Kidney capillary endothelial cell (primary cell): ENCODE measurements at regions not wholly inside any gene's neighbourhood (a gene's known extent, or its start where the extent isn't known, plus 50 kb on each side); places are given as distances from the start of the nearest gene placed in this dataset.

Experiments
- DNase-seq: peaks from one replicate; pipeline ENCODE4 v3.0.0-alpha.2; 2018; ENCODE audit warnings: low spot score

DNA sequence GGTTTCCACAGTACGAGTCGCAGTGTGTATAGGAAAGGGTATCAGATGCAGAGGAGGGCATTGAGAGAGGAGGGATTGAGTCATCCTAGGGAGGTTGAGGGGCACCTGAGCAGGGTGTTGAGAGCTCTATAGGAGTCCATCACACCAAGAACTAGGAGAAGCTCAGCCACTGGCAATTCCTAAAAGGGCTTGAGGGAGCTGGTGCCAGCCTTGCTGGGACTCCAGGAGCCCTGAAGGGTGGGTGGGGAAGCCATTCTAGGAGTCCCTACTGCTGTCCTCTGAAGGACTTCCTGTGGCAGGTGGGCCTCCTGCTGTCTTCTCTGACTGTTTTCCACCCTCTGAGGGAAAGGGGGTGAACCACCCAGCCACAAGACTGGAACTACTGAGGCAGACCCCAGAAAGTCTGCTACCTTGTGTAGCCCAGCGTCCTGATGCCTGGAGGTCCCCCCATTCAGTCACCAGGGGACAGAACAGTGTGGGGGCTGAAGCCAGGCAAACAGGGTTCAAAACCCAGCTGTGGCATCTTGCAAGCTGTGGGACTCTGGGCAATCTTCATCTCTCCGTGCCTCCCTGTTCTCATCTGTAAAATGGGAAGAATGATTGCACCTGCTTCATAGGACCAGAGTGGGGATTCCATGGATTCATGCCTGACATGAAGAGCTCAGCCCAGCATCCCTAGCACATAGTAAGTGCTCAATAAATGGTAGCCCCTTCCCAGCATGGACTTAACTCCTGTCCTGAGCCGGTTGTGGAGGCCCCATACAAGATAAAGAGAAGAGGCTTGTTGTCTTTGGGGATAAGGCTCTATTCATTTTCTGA is 149.5 kb downstream of the C9orf50 start:
- DNase-seq, result no peak

DNA sequence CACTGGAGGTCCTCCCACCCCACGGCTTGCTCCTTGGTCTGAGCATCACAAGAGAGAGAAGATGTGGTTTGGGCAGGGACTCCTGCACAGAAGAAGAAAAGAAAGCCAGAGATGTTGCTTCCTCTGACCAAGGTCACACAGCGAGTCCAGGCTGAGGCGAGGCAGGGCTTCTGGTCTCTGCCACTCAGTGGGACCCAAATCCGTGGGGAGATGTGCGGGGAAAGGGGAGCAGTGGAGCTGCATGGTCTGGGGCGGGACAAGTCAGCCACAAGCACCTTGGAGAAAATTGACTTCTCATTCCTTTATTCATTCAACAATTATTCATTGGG is 150.9 kb downstream of the C9orf50 start:
- no peak for DNase-seq

DNA sequence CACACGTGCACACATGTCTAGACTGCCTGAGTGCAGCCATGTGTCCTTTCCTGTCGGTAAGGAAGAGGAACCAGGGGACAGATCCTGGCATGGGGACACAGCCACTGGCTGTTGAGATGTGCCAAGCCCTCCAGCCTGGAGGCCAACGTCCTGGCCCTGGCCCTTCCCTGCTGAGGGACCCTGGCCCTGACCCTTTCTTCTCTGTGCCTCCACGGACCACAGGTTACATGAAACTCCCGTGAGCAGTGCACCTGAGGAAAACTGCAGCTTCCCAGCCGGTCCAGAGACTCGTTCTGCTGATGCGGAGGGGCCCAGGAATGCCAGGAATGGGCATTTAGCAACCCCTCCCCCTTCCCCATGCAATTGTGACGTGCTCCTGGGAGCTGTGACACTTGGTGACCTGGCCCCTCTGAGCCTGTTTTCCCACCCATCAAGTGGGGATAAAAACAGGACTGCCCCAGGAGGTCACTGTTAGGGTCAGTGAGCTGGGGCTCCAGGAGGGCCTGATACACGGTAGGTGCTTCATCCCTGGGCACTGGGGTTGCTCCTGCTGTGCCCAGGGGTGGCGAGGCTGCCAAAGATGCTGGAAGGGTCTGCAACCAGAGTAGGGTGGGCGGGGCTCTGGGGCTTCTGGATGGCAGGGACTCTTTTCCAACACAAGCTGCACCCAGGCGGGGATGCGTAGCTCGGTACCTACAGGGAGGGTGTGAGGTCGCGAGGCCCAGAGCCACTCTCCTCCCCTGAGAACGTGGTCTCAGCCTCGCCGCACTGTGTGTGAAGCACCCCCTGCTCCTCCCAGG is 151.5 kb downstream of the C9orf50 start:
- DNase-seq, result no peak

DNA sequence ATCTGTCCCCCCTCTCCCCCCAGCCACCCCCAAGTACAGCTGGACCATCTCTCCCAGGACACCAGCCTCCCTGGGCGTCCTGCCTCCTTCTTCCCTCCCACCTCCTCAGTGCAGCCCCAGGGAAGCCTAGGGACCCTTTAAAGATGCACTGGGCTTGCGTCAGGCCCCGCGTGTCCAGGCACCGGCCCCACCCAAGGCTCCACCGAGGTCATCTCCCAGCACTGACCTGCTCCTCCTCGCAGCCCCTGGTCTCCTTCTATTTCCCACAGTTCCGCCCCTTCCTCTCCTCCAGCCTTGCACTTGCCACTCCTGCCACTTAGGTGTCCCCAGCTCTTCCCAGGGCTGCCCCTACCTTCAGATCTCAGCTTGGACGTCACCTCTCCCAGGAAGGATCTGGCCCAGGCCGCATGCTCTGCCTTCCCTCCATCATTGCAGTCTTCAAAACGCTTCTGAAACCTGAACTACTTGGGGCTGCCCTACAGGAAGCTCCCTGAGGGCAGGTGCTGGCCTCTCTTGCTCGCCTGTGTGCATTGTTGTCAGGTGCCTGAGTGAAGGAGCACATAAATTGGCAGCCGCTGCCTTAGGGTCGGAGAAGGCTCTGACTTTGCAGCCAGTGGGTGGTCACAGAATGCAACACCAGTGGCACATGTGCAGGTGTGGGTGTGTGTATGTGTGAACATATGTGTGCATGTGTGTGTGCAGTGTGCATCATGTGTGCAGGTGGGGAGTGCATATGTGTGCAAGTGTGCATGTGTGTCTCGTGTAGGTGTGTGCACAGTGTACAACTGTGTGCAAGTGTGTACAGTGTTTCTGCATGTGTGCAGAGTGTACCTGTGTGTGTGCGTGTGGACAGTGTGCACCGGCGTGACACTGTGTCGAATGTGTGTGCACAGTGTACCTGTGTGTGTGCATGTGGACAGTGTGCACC is 152.9 kb downstream of the C9orf50 start:
- DNase-seq, result no peak

DNA sequence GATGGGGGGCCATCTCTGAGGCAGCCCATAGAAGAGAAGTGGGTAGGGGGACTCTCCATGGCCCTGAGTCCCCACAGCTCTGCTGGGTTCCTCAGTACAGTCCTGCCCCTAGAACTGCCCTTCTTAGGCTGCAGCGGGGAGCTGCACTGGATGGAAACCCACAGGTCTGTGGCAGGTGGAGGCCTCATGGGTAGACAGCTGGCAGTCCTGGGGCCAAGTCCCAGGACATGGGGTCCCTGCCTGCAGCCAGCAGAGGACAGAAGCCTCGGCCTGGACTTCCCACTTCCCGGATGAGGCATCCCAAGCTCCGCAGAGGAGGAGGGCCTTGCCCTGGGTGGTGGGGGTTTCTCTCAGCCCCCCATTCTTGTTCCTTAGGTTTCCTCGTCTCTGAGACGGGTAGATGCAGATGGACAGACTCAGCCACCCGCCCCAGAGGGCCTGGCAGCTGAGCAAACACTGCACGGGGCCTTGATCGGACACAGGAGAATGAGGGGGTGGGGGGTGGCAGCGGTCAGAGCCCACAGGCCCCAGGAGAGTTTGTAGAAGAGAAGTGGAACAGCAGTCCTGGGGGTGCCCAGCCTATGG is 153.8 kb downstream of the C9orf50 start:
- no peak for DNase-seq

DNA sequence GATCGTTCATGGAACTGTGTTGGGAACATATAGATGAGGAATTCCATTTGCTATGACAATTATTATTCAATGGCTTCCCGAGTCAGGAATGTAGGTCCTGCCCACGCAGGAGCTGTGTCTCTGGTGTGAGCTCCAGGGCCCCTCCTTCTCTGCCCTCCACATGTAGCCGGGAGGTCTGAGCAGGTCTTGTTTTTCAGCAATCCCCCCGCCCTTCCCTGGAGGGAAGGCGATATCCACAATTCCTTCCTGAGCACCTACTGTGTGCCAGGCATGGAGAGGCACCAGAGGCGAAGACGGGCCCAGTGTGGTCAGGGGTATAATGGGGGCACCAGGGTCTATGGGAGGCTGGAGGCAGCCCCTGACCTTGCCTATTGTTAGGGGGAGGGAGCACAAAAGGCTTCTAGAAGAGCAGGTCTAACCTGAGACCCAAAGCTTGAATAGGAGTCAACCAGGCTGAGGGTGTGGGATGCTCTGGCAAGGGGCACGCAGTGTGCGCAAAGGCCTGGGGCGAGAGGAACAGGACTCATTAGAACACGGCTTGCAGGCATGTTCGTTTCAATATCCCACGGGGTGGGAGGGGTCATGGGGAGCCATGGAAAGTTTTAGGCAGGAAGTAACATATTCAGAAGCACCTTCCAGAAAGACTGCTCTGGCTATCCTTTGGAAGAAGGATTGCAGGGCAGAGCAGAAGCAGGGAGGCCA is 154.9 kb downstream of the C9orf50 start:
- no peak for DNase-seq

DNA sequence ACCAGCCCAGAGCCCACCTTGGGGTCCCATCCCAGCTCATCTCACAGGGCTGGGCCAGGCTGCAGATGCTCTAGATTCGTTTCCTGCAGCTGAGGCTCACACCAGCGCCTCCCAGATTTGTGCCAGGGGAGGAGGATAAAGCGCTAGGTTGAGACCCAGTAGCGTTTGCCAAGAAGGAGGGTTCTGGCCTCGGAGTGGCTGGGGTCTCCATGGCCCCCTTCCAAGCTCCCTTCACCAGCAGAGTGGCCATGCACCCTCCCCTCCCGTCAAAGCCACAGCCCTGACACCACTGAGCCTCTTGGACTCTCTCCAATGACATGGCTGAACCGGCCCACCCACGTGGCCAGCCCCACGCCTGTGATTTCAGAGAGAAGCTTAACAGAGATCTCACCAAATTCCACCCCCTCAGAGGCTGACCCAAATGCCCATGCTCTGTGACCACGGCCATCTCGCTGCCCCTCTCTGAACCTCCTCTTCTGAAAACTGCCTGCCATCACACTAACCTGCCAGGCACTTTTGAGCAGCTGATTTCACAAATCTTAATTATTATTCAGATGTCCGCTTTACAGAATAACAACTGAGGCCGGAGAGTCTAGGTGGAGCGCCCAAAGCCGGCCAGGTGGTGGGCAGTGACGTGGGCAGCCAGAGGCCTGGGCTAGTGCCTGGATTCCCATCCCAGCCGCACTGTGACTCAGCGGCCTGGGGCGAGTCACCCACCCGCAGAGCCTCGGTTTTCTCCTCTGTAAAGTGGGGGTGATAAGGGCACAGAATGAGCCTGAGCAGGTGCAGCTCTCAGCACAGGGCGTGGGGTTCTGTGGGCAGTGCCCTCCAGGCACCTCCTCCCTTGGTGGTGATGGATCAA is 155.7 kb downstream of the C9orf50 start:
- DNase-seq, result no peak

DNA sequence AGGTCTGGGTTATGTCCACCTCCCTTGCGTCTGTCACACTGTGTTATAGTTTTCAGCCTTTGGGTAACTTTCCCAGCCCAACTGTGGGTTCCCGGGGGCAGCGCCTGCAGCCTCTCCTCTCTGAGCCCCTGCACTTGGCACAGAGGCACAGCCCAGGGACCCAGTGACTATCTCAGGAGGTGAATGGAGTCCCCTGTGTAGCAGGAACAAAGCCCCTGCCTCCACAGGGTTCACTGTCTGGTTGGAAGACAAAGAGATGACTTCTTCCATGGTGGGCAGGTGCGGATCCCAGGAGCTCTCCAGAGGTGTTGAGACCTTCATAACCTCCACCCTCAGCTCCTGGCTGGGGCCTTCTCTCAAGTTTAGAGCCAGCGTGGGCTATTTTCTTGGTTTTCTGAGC is 156.9 kb downstream of the C9orf50 start:
- DNase-seq, result no peak

DNA sequence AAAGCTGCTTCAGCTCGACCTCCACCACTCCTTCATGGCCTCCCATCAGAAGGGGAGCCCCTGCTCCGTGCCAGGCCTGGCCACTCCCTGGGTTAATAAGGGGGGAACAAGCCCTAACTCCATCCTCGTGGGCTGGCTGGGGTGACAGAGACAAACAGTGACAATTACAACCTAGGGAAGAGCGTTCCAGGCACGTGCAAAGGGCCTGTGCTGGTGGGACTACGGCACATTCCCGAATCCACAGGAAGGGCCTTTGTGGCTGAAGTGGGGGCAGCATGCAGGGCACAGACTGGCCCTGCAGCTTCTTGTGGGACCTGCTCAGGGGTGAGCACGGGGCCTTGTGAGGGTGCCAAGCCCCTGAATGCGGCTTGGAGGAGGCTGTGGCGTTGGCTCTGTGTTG is 157.4 kb downstream of the C9orf50 start:
- DNase-seq, result no peak

DNA sequence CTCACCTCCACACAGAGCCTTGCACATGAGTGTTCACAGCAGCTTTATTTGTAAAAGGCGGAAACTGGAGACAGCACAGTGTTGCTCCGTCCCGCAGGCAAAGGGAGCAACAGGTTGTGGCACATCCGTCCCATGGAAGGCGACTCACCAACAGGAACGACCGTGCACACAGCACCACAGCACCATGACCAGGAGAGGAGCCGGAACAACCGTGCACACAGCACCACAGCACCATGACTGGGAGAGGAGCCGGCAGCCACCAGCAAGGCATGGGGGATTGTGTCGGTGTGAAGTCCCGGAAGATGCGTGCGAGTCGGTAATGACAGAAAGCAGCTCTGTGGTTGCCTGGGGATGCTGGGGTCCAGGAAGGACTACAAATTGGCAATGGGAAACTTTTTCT is 158.5 kb downstream of the C9orf50 start:
- no peak for DNase-seq

DNA sequence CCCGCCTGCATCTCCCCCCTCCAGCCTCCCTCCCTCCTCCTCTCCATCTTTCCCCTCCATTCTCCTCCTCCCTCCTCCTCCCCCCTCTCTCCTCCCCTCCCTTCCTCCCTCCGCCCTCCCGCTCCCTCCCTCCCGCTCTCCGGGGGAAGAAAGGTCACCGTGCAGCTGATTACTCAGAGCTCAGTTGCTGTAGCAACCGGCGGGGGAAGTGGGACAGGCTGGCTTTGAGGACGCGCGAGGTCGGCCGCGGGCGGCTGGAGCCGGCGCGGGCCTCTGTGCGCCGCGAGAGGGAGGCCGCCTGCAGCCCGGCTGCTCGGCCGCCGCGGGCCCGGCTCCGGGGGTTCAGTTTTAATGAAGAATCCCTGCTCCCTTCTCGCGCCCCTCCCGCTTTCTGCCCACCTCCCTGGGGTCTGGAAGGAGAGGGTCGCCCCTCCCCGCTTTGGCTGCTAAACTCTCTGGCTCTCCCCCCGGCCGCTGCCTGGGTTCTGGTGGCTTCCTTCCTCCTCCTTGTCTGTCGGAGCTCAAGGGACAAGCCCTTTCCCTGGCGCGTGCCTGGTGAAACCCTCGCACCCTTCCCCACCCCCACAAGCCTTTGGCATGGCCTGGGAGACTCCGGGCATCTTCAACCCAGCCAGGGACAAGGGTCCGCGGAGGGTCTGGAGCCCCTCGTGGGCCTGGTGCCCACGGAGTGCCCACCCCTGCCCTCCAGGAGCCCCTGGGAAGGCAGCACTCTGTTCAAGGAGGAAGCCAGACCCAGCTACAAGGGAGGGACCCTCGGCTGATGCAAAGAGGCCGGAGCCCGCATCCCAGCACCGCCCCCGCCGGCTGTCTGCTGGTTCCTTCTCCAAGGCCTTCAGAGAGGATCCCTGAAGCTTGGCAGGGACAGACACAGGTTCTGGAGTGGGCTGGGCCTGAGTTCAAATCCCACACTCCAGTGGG is 160.3 kb downstream of the C9orf50 start:
- peak; percentile 86 for DNase-seq

DNA sequence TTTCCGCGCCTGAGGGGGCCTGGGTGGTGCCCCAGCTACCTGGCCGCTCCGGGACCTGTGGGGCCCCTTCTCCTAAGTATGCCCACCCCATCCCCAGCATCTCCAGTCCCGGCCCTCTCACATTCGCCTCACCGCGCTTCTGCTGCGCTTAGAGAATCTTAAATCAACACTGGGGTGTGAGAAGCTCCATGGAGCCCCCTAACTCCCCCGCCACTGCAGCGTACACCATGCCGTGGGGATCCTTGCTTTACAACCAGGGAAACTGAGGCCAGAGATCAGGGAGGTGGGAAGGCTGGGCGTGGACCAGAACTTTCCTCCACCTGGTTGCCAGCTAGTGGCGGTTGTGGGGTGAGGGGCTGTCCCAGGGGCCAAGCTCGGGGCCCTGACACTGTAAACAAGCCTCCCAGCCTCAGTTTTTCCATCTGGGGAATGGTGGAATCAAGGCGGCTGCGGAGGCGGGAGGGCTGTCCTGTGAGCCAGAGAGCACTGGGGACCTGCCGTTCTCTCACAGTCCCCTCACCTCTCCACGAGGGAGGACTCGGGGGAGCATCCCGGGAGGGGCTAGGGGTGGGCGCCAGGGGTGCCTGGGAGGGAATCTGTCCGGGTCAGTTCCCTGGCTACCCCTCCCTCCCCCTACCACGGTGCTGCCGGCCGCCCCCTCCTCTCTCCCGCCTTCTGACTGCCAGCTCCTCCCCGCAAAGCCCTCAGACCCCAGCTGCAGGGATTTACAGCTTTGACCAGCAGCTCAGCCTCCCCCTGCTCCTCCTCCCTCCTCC is 161.2 kb downstream of the C9orf50 start:
- DNase-seq, result no peak

DNA sequence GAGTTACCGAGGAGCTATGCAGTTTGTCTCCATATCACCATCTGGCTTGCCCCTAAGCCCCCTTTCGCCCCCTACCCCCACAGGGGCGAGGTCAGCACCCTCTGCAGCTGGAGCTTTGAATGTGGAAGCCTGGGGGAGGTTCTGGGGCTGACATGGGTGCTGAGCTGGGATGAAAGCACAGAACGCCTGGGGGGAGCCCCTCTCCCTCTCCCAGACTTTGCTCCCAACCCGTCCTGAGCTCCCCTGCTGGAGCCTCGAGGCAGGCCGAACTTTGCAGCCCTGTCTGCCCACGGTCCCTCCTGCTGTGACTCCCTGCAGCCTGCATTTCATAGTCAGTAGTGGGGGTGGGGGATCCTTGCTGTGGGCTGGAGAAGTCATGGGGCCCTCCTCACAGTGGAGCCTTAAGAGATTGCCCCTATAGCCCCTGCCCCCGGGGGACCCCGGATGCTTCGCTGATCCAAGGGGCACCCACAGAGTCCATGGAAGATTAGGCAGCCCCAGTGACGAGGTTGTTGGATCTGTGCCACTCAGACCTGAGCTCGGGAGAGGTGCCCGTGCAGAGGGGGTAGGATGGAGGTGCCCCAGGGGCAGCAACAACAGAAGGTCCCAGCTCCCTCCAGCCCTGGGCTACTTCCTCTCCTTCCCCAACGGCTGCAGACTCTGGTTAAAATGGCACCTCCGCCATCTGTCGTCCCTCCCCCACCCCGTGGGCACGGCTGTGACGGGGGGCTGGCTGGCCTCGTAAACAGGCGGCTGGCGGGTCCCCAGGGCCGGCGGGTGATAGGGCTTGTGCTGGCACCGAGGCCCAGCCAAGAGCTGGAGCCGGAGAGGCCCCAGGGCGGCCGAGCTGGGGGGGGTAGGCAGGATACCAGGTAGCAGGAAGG is 162.0 kb downstream of the C9orf50 start:
- no peak for DNase-seq

DNA sequence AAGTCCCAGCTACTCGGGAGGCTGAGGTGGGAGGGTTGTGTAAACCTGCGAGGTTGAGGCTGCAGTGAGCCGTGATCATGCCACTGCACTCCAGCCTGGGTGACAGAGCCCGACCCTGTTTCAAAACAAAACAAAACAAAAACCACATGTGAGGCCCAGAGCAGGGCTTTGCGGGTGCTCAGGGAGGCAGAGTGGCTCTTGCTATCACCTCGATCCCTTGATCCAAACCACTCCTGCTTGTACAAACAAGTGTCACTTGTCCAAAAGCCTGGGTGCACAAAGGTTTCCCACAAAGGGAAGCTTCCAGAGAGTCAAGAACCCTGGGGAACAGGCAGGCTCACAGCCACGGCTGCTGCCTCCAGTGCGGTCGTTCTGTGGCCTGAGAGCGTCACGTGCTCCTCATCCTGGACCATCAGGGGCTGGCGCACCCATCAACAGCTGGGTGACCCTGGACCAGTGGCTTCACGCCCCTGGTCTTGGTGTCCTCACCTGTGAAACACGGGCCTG is 162.7 kb downstream of the C9orf50 start:
- no peak for DNase-seq

DNA sequence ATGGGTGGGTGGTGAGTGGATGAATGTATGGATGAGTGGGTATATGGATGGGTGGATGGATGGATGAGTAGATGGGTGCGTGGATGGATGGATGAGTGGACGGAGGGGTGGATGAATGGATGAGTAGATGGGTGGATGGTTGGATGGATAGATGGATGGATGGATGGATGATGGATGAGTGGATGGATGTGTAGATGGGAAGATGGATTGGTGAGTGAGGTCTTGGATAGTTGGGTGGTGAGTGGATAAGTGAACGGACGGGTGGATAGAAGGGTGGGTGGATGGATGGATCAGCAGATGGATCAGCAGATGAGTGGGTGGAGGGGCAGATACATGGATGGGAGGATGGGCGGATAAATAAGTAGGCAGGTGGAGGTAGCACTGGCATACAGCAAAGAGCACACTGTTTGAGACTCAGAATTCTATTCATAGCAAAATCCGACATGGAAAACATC is 163.5 kb downstream of the C9orf50 start:
- no peak for DNase-seq

DNA sequence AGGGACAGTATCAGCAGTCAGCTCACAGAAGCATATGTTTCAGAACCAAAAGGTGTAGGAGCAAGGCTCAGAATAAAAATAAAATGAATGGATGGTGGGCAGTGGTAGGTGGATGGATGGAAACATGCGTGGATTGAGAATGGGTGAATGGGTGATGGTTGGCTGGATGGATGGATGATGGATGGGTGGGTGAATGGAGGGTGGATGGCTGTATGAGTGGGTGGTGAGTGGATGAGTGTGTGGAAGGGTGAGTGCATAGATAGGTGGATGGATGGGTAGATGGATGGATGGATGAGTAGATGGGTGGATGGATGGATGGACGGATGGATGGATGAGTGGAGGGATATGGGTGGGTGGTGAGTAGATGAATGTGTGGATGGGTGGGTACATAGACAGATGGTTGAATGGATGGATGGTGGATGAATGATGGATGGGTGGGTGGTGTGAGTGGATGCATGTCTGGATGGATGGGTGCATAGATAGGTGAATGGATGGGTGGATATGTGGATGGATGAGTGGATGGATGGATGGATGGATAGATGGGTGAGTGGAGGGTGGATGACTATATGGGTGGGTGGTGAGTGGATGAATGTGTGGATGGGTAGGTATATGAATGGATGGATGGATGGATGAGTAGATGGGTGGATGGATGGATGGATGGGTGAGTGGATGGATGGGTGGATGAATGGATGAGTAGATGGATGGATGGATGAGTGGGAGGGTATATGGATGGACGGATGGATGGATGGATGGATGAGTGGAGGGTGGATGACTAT is 164.2 kb downstream of the C9orf50 start:
- DNase-seq, result no peak
